ENCODE measurements at regions not wholly inside any gene's neighbourhood (a gene's known extent, or its start where the extent isn't known, plus 50 kb on each side); places are given as distances from the start of the nearest gene placed in this dataset.
"Not testable (repeated sequence)": the region's sequence is repeated elsewhere in the genome, so short reads cannot be mapped to it uniquely, and the experiment has no call there.

GRCh38 chr3:56940321-56940720 lies 120.1 kb upstream of the SPATA12 start:
- no peak for DNase-seq (ENCODE audit: low read depth)
- H3K4me3 ChIP-seq (ENCODE audit: control insufficient read depth, low read depth, low read length): no peak overlapping the region
- no peak for TF ChIP-seq CTCF (IDR thresholded peaks at IDR 0.05; ENCODE audit: control insufficient read depth, insufficient read depth, low read depth, low read length, missing control alignments)

GRCh38 chr3:56939834-56940233 lies 120.6 kb upstream of the SPATA12 start:
- no peak for DNase-seq (ENCODE audit: low read depth)
- no peak for TF ChIP-seq CTCF (IDR thresholded peaks at IDR 0.05; ENCODE audit: control insufficient read depth, insufficient read depth, low read depth, low read length, missing control alignments)

GRCh38 chr3:56938530-56938929 lies 121.9 kb upstream of the SPATA12 start:
- DNase-seq (ENCODE audit: low read depth): no peak
- no peak for TF ChIP-seq CTCF (IDR thresholded peaks at IDR 0.05; ENCODE audit: control insufficient read depth, insufficient read depth, low read depth, low read length, missing control alignments)
- no peak overlapping the region for H3K4me3 ChIP-seq (ENCODE audit: control insufficient read depth, low read depth, low read length)

More at GRCh38 chr3:56939834-56940233, 120.6 kb upstream of the SPATA12 start:
- H3K4me3 ChIP-seq (ENCODE audit: control insufficient read depth, low read depth, low read length): no peak overlapping the region

GRCh38 chr3:56937580-56937979 lies 122.9 kb upstream of the SPATA12 start:
- no peak for TF ChIP-seq CTCF (IDR thresholded peaks at IDR 0.05; ENCODE audit: control insufficient read depth, insufficient read depth, low read depth, low read length, missing control alignments)
- H3K4me3 ChIP-seq (ENCODE audit: control insufficient read depth, low read depth, low read length): no peak overlapping the region
- DNase-seq (ENCODE audit: low read depth): no peak

- H3K4me3 ChIP-seq (ENCODE audit: control insufficient read depth, low read depth, low read length): no peak overlapping the region
- no peak for TF ChIP-seq CTCF (IDR thresholded peaks at IDR 0.05; ENCODE audit: control insufficient read depth, insufficient read depth, low read depth, low read length, missing control alignments)
- no peak for DNase-seq (ENCODE audit: low read depth)
These were observed 124.7 kb upstream of the SPATA12 start for GRCh38 chr3:56935811-56936210.

GRCh38 chr3:56934481-56934880 lies 126.0 kb upstream of the SPATA12 start:
- not testable (repeated sequence) for H3K4me3 ChIP-seq (ENCODE audit: control insufficient read depth, low read depth, low read length)

GRCh38 chr3:56933803-56934202 lies 126.7 kb upstream of the SPATA12 start:
- no peak overlapping the region for H3K4me3 ChIP-seq (ENCODE audit: control insufficient read depth, low read depth, low read length)
- DNase-seq (ENCODE audit: low read depth): no peak
- TF ChIP-seq CTCF (IDR thresholded peaks at IDR 0.05; ENCODE audit: control insufficient read depth, insufficient read depth, low read depth, low read length, missing control alignments): no peak

More at GRCh38 chr3:56934481-56934880, 126.0 kb upstream of the SPATA12 start:
- not testable (repeated sequence) for DNase-seq (ENCODE audit: low read depth)

All from AG09309 (cell line).